HepG2 (cell line): ENCODE measurements at regions not wholly inside any gene's neighbourhood (a gene's known extent, or its start where the extent isn't known, plus 50 kb on each side); places are given as distances from the start of the nearest gene placed in this dataset.

ENCODE experiments used
- ATAC-seq: fragments of 200-7000 bp; cut with Tn5 transposase; 3 replicates; pipeline ENCODE4 v1.9.1; 2020; ENCODE audit warnings: mild to moderate bottlenecking, moderate library complexity
- BruUV-seq: library from RNA; stranded (reverse); fragments of 400-500 nt; replicated peaks from 2 replicates; lab custom pipeline; 2021; lab: Mats Ljungman, UMichigan
- CTCF ChIA-PET: fragments of 300-600 bp; formaldehyde crosslinking; extraction: SDS; loops from one replicate; lab custom pipeline; 2021; ENCODE audit warnings: low total read pairs, inconsistent platforms, low intra/inter-chr PET ratio; lab: Yijun Ruan, JAX
- POLR2A ChIA-PET: fragments of 350-600 bp; sonication (Branson Sonifier 250); formaldehyde crosslinking; loops from one replicate; lab custom pipeline; 2020; ENCODE audit warnings: antibody characterized with exemption, inconsistent platforms; lab: Yijun Ruan, JAX
- DNase-seq: peaks from one replicate; pipeline ENCODE4 v3.0.0-alpha.2; 2015; ENCODE audit warnings: low spot score
- FAIRE-seq: peaks from 3 replicates; lab custom pipeline; 2011; peaks lifted over from hg19 to GRCh38; lab: Jason Lieb, UNC
- H2AFZ ChIP-seq: one replicate; pipeline ENCODE4 v1.6.1; 2011; ENCODE audit warnings: low read length, inconsistent platforms
- H3K27ac ChIP-seq: fragments of 300-600 bp; 3 replicates; pipeline ENCODE4 v1.8.0; 2011; ENCODE audit warnings: mixed run types, mild to moderate bottlenecking, mixed read lengths, low read length, inconsistent platforms; ENCODE audit not compliant: insufficient read depth; ENCODE audit errors: extremely low read length
- H3K27me3 ChIP-seq, 2 experiments: fragments of 200-600 bp in 1 of 2; 2 replicates in 1 of 2; 3 replicates in 1 of 2; pipeline versions ENCODE4 v1.6.0 to v1.8.0; 2011; ENCODE audit warnings: low read length in 2 of 2, mild to moderate bottlenecking in 2 of 2, moderate library complexity in 2 of 2, inconsistent platforms in 1 of 2; ENCODE audit not compliant: insufficient read depth in 2 of 2, control insufficient read depth in 1 of 2
- H3K36me3 ChIP-seq, 2 experiments: fragments of 200-600 bp in 1 of 2; replicated peaks in 1 of 2; 2 replicates in 1 of 2; 3 replicates in 1 of 2; pipeline versions ENCODE4 v1.5.1 to v1.8.0; 2011; ENCODE audit warnings: low read length in 2 of 2, inconsistent platforms in 1 of 2; ENCODE audit not compliant: insufficient read depth in 2 of 2, control insufficient read depth in 1 of 2
- H3K4me1 ChIP-seq: 2 replicates; pipeline ENCODE4 v1.5.1; 2012; ENCODE audit warnings: low read length, inconsistent platforms; ENCODE audit not compliant: insufficient read depth
- H3K4me2 ChIP-seq: 2 replicates; pipeline ENCODE4 v1.6.0; 2011; ENCODE audit warnings: low read depth, low read length, inconsistent platforms
- H3K4me3 ChIP-seq, 3 experiments: fragments of 200-600 bp in 1 of 3; sonication (generic), shearing (Covaris generic) in 1 of 3; replicated peaks in 1 of 3; 2 replicates each; pipeline ENCODE4 v1.5.1; 2011 to 2016; ENCODE audit warnings: low read length in 3 of 3, inconsistent platforms in 2 of 3, low read depth in 2 of 3, mild to moderate bottlenecking in 2 of 3, control low read depth in 1 of 3, mixed read lengths in 1 of 3; ENCODE audit not compliant: insufficient read depth in 1 of 3
- H3K79me2 ChIP-seq: one replicate; pipeline ENCODE4 v1.6.1; 2011; ENCODE audit warnings: low read length, inconsistent platforms; ENCODE audit not compliant: insufficient read depth
- H3K9ac ChIP-seq: 2 replicates; pipeline ENCODE4 v1.6.0; 2011; ENCODE audit warnings: mild to moderate bottlenecking, low read depth, low read length, inconsistent platforms; ENCODE audit not compliant: insufficient read depth
- H3K9me3 ChIP-seq: 2 replicates; pipeline ENCODE4 v1.5.1; 2012; ENCODE audit warnings: mild to moderate bottlenecking, low read length
- H4K20me1 ChIP-seq: 2 replicates; pipeline ENCODE4 v1.6.0; 2011; ENCODE audit warnings: inconsistent platforms, mild to moderate bottlenecking, low read length, moderate library complexity; ENCODE audit not compliant: insufficient read depth
- ARNT2 ChIP-seq: sonication (generic); formaldehyde crosslinking; IDR thresholded peaks from 2 replicates; pipeline ENCODE4 v1.8.0; 2022; ENCODE audit warnings: mild to moderate bottlenecking, low read depth, missing genetic modification reagents, moderate library complexity
- ATM ChIP-seq: fragments of 450-650 bp; IDR thresholded peaks from 2 replicates; pipeline ENCODE4 v1.7.1; 2017; ENCODE audit warnings: mild to moderate bottlenecking, borderline replicate concordance
- DPF2 ChIP-seq: sonication (generic); formaldehyde crosslinking; IDR thresholded peaks from 2 replicates; pipeline ENCODE4 v1.4.0; 2020; ENCODE audit warnings: mild to moderate bottlenecking, low read depth, missing genetic modification reagents, borderline replicate concordance
- MEIS1 ChIP-seq: sonication (generic); formaldehyde crosslinking; IDR thresholded peaks from 2 replicates; pipeline ENCODE4 v1.9.0; 2021; ENCODE audit warnings: mild to moderate bottlenecking, missing genetic modification reagents, moderate library complexity, borderline replicate concordance
- ZNF224 ChIP-seq: sonication (generic); formaldehyde crosslinking; IDR thresholded peaks from 2 replicates; pipeline ENCODE4 v1.5.0; 2020; ENCODE audit warnings: mild to moderate bottlenecking, missing genetic modification reagents
- ZNF230 ChIP-seq: sonication (generic); formaldehyde crosslinking; IDR thresholded peaks from 2 replicates; pipeline ENCODE4 v1.4.0; 2020; ENCODE audit warnings: mild to moderate bottlenecking, missing genetic modification reagents
- ZNF484 ChIP-seq: sonication (generic); formaldehyde crosslinking; IDR thresholded peaks from 2 replicates; pipeline ENCODE4 v1.5.1; 2020; ENCODE audit warnings: mild to moderate bottlenecking, low read depth, missing genetic modification reagents, borderline replicate concordance
- ZNF761 ChIP-seq: sonication (generic); formaldehyde crosslinking; conservative IDR thresholded peaks from 2 replicates; pipeline ENCODE4 v1.4.0; 2020; ENCODE audit warnings: mild to moderate bottlenecking, missing genetic modification reagents
- WGBS: methylation state at CpG from one replicate; pipeline ENCODE4 v1.1.6; 2017; ENCODE audit warnings: low lambda C conversion rate; 5-methylcytosine and 5-hydroxymethylcytosine counted together
- in situ Hi-C: cut with HindIII; loops from 2 replicates; pipeline ENCODE4 v1.10.0; 2017; ENCODE audit warnings: low pct_unique_long_range_greater_than_20kb; ENCODE audit not compliant: extremely low pct_ligation_motif_present
- intact Hi-C: fragments of 100-400 bp; cut with micrococcal nuclease; formaldehyde crosslinking; loops from one replicate; pipeline ENCODE4 v1.10.0; 2022; ENCODE audit not compliant: unreplicated experiment
- TF ChIP-seq, protein P1 (sequence below): sonication (generic); formaldehyde crosslinking; IDR thresholded peaks from 2 replicates; pipeline ENCODE4 v1.4.0; 2020; ENCODE audit warnings: missing genetic modification reagents; ENCODE audit errors: not compliant biosample characterization
- TF ChIP-seq, protein P2 (sequence below): sonication (generic); formaldehyde crosslinking; IDR thresholded peaks from 2 replicates; pipeline ENCODE4 v1.4.0; 2020; ENCODE audit warnings: mild to moderate bottlenecking, missing genetic modification reagents
- TF ChIP-seq, protein P3 (sequence below): sonication (generic); formaldehyde crosslinking; IDR thresholded peaks from 2 replicates; pipeline ENCODE4 v1.4.0; 2020; ENCODE audit warnings: mild to moderate bottlenecking, missing genetic modification reagents

DNA sequence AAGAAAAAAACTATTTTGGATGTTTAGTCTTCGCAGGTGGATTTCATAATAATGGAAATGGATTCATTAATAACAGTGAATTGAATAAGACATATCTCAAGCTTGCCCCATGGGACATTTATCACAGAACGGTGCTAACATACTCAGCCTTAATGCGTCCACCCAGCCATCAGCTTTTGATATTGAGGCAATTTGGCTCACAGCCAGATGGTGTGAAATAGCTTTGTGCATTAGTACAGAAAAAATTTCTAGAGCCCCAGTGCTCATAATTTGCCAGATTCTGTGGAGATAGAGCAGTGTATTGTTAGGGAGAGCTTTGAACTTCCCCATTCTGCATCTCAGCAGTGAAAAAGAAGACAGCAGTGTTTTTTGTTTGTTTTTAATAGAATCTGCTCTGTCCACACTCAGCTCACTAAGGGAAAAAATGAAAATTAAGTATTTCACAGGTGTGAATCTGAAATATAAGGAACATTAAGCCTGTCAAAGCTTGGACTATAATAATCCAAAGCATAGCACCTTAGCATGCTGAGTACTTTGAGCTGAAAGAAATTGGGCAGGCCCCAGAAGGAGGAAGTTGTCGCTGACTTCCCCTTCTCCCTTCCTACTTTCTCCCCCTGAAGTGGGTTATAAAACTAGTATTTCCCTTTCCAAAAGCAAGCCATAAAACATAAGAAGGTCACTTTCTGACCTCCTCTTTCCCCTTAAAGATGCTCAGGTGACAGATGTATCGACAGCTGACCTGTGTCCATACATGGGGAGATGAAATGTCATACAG, 295.8 kb downstream of the MAGEB5 start:
- ATAC-seq: no peak
- Histone ChIP-seq H3K4me3 (no peak overlapping the region), H4K20me1 (no peaks in the 10 kb centered on the region), H3K27ac (no peak overlapping the region), H3K9ac (no peak overlapping the region), H3K4me1 (no peaks in the 10 kb centered on the region), H3K4me2 (no peak overlapping the region), H2AFZ (no peak overlapping the region), H3K27me3 (no peaks in the 10 kb centered on the region), H3K79me2 (no peaks in the 10 kb centered on the region), H3K9me3 (no peaks in the 10 kb centered on the region), H3K36me3 (no peaks in the 10 kb centered on the region)
- DNase-seq: no peak
- intact Hi-C loops (no loop called here), in situ Hi-C loops (no loop called here)
- WGBS: 4% methylated on average over 5 of the region's 5 CpGs
- CTCF ChIA-PET: no interaction called here
- BruUV-seq: no TSS peak
- FAIRE-seq: no peak
- TF ChIP-seq, protein P1, sequence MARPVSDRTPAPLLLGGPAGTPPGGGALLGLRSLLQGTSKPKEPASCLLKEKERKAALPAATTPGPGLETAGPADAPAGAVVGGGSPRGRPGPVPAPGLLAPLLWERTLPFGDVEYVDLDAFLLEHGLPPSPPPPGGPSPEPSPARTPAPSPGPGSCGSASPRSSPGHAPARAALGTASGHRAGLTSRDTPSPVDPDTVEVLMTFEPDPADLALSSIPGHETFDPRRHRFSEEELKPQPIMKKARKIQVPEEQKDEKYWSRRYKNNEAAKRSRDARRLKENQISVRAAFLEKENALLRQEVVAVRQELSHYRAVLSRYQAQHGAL (CRISPR knock-in tag): no peak
- no peak for TF ChIP-seq DPF2 (CRISPR knock-in tag)
- TF ChIP-seq ZNF484 (CRISPR knock-in tag): no peak
- TF ChIP-seq ZNF224 (CRISPR knock-in tag): no peak
- TF ChIP-seq ZNF761 (CRISPR knock-in tag): no peak
- TF ChIP-seq, protein P2, sequence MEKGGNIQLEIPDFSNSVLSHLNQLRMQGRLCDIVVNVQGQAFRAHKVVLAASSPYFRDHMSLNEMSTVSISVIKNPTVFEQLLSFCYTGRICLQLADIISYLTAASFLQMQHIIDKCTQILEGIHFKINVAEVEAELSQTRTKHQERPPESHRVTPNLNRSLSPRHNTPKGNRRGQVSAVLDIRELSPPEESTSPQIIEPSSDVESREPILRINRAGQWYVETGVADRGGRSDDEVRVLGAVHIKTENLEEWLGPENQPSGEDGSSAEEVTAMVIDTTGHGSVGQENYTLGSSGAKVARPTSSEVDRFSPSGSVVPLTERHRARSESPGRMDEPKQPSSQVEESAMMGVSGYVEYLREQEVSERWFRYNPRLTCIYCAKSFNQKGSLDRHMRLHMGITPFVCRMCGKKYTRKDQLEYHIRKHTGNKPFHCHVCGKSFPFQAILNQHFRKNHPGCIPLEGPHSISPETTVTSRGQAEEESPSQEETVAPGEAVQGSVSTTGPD (CRISPR knock-in tag): no peak
- TF ChIP-seq ARNT2 (CRISPR knock-in tag): no peak
- TF ChIP-seq, protein P3, sequence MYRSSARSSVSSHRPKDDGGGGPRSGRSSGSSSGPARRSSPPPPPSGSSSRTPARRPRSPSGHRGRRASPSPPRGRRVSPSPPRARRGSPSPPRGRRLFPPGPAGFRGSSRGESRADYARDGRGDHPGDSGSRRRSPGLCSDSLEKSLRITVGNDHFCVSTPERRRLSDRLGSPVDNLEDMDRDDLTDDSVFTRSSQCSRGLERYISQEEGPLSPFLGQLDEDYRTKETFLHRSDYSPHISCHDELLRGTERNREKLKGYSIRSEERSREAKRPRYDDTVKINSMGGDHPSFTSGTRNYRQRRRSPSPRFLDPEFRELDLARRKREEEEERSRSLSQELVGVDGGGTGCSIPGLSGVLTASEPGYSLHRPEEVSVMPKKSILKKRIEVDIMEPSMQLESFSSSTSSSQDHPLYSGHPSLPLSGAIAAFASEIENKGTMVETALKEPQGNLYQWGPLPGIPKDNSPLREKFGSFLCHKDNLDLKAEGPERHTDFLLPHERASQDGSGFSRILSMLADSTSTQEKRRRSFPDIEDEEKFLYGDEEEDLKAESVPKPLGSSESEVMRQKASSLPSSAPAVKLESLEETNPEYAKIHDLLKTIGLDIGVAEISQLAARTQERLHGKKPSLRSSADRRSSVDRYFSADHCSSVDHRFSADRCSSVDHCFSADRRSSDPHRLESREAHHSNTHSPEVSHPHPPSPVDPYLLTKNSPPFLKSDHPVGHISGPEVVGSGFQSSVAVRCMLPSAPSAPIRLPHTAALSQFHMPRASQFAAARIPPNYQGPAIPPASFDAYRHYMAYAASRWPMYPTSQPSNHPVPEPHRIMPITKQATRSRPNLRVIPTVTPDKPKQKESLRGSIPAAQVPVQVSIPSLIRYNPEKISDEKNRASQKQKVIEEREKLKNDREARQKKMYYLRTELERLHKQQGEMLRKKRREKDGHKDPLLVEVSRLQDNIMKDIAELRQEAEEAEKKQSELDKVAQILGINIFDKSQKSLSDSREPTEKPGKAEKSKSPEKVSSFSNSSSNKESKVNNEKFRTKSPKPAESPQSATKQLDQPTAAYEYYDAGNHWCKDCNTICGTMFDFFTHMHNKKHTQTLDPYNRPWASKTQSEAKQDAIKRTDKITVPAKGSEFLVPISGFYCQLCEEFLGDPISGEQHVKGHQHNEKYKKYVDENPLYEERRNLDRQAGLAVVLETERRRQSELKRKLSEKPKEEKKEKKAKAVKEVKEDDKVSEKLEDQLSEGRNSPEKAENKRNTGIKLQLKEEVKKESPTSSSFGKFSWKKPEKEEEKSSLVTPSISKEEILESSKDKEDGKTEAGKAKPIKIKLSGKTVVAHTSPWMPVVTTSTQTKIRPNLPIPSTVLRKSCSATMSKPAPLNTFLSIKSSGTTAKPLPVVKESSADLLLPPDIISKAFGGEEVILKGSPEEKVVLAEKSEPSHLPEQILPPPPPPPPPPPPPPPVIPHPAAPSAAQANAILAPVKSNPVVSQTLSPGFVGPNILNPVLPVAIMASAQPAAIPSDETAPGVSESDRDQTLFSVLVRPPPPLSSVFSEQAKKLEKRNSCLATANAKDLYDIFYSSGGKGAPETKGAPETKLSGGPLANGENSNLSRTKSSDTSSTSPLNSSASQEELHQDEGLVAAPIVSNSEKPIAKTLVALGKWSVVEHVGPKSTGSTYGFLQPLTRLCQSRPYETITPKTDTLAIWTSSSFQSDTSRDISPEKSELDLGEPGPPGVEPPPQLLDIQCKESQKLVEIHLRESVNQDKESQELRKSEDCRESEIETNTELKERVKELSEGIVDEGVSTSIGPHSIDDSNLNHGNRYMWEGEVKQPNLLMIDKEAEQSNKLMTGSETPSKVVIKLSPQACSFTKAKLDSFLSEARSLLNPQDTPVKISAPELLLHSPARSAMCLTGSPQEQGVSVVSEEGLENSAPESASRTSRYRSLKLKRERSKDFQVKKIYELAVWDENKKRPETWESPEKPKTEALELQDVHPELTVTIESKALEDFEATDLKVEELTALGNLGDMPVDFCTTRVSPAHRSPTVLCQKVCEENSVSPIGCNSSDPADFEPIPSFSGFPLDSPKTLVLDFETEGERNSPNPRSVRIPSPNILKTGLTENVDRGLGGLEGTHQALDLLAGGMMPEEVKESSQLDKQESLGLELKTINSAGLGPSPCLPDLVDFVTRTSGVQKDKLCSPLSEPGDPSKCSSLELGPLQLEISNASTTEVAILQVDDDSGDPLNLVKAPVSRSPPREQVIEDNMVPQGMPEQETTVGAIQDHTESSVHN (CRISPR knock-in tag): no peak
- TF ChIP-seq ZNF230 (CRISPR knock-in tag): no peak
- no peak for TF ChIP-seq MEIS1 (CRISPR knock-in tag)
- no peak for TF ChIP-seq ATM
- POLR2A ChIA-PET: no interaction called here
